HL-60 (cell line): ENCODE measurements at regions not wholly inside any gene's neighbourhood (a gene's known extent, or its start where the extent isn't known, plus 50 kb on each side); places are given as distances from the start of the nearest gene placed in this dataset.

Experiments used
- DNase-seq, 2 experiments: peaks; one replicate each; pipeline ENCODE4 v3.0.0-alpha.2; 2010 to 2020; ENCODE audit warnings: low read depth in 1 of 2, low spot score in 1 of 2
- H3K27ac ChIP-seq: fragments of 250-450 bp; sonication (Bioruptor Pico); replicated peaks from 2 replicates; pipeline ENCODE4 v1.5.1; 2020; ENCODE audit warnings: mild to moderate bottlenecking, moderate library complexity
- H3K27me3 ChIP-seq: fragments of 250-450 bp; sonication (Bioruptor Pico); 2 replicates; pipeline ENCODE4 v1.5.1; 2021; ENCODE audit warnings: mild to moderate bottlenecking, moderate library complexity; ENCODE audit not compliant: insufficient read depth, poor library complexity, severe bottlenecking
- H3K4me3 ChIP-seq: replicated peaks from 2 replicates; pipeline ENCODE4 v1.5.1; 2011; ENCODE audit warnings: mild to moderate bottlenecking, control low read depth, low read length; ENCODE audit not compliant: insufficient read depth
- GABPA ChIP-seq: IDR thresholded peaks from 2 replicates; pipeline ENCODE4 v1.6.1; 2012; ENCODE audit warnings: low read depth
- POLR2AphosphoS5 ChIP-seq: IDR thresholded peaks from 2 replicates; pipeline ENCODE4 v1.6.1; 2012; ENCODE audit warnings: low read depth
- SPI1 ChIP-seq: IDR thresholded peaks from 2 replicates; pipeline ENCODE4 v1.6.1; 2012; ENCODE audit warnings: low read depth, mild to moderate bottlenecking, borderline replicate concordance
- TF ChIP-seq, protein P1 (sequence below): IDR thresholded peaks from 2 replicates; pipeline ENCODE4 v1.6.1; 2012; ENCODE audit warnings: low read depth; ENCODE audit not compliant: insufficient replicate concordance
- TF ChIP-seq, protein P2 (sequence below): IDR thresholded peaks from one replicate; pipeline ENCODE4 v1.5.1; 2011; ENCODE audit warnings: low read length, control low read depth, inconsistent platforms; ENCODE audit not compliant: insufficient read depth

DNA sequence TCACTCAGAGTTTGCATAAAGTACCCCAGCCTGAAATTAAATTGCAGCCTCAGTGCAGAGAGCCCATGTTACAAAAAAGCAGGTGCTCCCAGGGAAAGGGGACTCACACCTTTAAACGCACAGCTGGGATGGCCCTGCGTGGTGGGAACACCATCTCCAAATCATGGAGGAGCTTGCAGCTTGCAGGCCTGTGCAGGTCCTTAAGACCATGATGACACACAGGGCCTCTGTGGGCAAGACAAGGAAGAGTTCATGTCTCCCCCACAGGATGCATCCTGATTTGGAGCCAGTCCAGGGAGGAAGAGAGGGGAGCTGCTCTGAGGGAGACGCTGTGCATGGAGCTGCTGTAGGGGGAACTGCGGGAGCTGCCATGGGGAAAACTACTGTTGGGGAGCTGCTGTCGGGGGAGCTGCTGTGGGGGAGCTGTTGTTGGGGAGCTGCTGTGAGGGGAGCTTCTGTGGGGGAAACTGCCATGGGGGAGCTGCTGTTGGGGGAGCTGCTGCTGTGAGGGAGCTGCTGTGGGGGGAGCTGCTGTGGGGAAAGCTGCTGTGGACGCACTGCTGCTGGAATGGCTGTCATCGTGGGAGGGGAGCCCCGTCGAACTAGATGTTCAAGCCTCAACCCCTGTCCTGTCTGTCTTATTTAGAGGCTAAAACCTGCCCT lies 113.9 kb downstream of the MATN1 start:
- H3K4me3 ChIP-seq = no peak overlapping the region
- no peak overlapping the region for H3K27ac ChIP-seq
- DNase-seq = no peak
- no peaks in the 10 kb centered on the region for H3K27me3 ChIP-seq
- TF ChIP-seq, protein P1, sequence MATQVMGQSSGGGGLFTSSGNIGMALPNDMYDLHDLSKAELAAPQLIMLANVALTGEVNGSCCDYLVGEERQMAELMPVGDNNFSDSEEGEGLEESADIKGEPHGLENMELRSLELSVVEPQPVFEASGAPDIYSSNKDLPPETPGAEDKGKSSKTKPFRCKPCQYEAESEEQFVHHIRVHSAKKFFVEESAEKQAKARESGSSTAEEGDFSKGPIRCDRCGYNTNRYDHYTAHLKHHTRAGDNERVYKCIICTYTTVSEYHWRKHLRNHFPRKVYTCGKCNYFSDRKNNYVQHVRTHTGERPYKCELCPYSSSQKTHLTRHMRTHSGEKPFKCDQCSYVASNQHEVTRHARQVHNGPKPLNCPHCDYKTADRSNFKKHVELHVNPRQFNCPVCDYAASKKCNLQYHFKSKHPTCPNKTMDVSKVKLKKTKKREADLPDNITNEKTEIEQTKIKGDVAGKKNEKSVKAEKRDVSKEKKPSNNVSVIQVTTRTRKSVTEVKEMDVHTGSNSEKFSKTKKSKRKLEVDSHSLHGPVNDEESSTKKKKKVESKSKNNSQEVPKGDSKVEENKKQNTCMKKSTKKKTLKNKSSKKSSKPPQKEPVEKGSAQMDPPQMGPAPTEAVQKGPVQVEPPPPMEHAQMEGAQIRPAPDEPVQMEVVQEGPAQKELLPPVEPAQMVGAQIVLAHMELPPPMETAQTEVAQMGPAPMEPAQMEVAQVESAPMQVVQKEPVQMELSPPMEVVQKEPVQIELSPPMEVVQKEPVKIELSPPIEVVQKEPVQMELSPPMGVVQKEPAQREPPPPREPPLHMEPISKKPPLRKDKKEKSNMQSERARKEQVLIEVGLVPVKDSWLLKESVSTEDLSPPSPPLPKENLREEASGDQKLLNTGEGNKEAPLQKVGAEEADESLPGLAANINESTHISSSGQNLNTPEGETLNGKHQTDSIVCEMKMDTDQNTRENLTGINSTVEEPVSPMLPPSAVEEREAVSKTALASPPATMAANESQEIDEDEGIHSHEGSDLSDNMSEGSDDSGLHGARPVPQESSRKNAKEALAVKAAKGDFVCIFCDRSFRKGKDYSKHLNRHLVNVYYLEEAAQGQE = no peak
- TF ChIP-seq POLR2AphosphoS5 = no peak
- no peak for TF ChIP-seq SPI1
- no peak for TF ChIP-seq GABPA
- TF ChIP-seq, protein P2, sequence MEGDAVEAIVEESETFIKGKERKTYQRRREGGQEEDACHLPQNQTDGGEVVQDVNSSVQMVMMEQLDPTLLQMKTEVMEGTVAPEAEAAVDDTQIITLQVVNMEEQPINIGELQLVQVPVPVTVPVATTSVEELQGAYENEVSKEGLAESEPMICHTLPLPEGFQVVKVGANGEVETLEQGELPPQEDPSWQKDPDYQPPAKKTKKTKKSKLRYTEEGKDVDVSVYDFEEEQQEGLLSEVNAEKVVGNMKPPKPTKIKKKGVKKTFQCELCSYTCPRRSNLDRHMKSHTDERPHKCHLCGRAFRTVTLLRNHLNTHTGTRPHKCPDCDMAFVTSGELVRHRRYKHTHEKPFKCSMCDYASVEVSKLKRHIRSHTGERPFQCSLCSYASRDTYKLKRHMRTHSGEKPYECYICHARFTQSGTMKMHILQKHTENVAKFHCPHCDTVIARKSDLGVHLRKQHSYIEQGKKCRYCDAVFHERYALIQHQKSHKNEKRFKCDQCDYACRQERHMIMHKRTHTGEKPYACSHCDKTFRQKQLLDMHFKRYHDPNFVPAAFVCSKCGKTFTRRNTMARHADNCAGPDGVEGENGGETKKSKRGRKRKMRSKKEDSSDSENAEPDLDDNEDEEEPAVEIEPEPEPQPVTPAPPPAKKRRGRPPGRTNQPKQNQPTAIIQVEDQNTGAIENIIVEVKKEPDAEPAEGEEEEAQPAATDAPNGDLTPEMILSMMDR = no peak

DNA sequence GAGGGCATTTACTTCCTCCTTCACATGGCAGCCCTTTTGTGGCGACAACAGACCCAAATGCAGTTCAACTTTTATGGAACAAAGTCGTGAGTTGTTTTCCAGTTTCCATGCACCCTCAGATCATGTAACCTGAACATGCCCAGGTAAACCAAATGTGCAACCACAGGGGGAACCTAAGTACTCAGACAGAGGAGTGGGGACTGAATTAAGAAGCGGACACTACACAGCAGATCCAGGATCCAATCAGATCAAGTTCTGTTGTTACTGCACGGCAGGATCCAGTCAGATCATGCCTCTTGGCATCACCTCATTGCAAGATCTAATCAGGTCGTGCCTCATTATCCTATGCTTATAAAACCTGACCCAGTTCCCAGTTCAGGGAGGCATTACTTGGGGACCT lies 115.7 kb downstream of the MATN1 start:
- TF ChIP-seq SPI1 (no peak), POLR2AphosphoS5 (no peak), GABPA (no peak)
- TF ChIP-seq, protein P2 = no peak
- TF ChIP-seq, protein P1 = no peak
- Histone ChIP-seq H3K4me3 (no peak overlapping the region), H3K27ac (no peak overlapping the region), H3K27me3 (no peaks in the 10 kb centered on the region)
- no peak for DNase-seq

DNA sequence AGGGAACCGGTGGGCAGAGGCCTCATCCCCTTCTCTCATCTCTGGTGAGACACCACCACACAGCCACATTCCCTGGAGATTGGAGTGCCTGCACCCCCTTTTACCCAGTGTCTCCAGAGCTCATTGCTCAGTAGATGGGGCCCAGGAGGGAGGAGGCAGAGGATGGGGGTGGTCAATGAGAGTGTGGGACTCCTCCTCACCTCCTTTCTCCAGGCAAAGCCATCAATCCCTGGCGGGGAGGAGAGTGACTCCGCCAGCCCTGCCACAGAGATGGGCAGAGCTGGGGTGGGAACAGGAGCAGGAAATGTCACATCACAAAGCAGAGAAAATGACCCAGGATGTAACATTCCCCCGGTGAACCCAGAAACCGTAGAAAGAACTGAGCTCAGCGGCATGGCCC lies 117.2 kb downstream of the MATN1 start:
- no peaks in the 10 kb centered on the region for H3K27me3 ChIP-seq
- no peak overlapping the region for H3K4me3 ChIP-seq
- no peak for TF ChIP-seq GABPA
- TF ChIP-seq, protein P1 = no peak
- TF ChIP-seq SPI1 = no peak
- TF ChIP-seq, protein P2 = no peak
- no peak for TF ChIP-seq POLR2AphosphoS5

More for the DNA sequence above, 117.2 kb downstream of the MATN1 start:
- H3K27ac ChIP-seq = no peak overlapping the region
- DNase-seq = no peak
